ENCODE measurements at regions not wholly inside any gene's neighbourhood (a gene's known extent, or its start where the extent isn't known, plus 50 kb on each side); places are given as distances from the start of the nearest gene placed in this dataset.

- no peak for DNase-seq
Measured at GRCh38 chr1:110763149-110763548, 88.4 kb upstream of the KCNA3 start.

GRCh38 chr1:110760321-110760720 lies 85.6 kb upstream of the KCNA3 start:
- DNase-seq, result no peak

- DNase-seq, result no peak
Measured at GRCh38 chr1:110756506-110756905, 81.8 kb upstream of the KCNA3 start.

- DNase-seq, result no peak
Measured at GRCh38 chr1:110752941-110753725, 78.4 kb upstream of the KCNA3 start.

- no peak for DNase-seq
Measured at GRCh38 chr1:110750562-110750961, 75.8 kb upstream of the KCNA3 start.

- no peak for DNase-seq
Measured at GRCh38 chr1:110749960-110750359, 75.2 kb upstream of the KCNA3 start.

- peak; percentile 38 to 54 for DNase-seq
Measured at GRCh38 chr1:110746644-110747259, 72.0 kb upstream of the KCNA3 start.

- DNase-seq, result no peak
Measured at GRCh38 chr1:110743397-110743796, 68.7 kb upstream of the KCNA3 start.

- DNase-seq, result no peak
Measured at GRCh38 chr1:110736900-110737605, 62.3 kb upstream of the KCNA3 start.

GRCh38 chr1:110734133-110734680 lies 59.5 kb upstream of the KCNA3 start:
- DNase-seq, result no peak

GRCh38 chr1:110731529-110731928 lies 56.8 kb upstream of the KCNA3 start:
- no peak for DNase-seq

- DNase-seq, result no peak
Measured at GRCh38 chr1:110728388-110729001, 53.8 kb upstream of the KCNA3 start.

GRCh38 chr1:110727246-110727645 lies 52.5 kb upstream of the KCNA3 start:
- DNase-seq, result no peak

- DNase-seq, result no peak
Measured at GRCh38 chr1:110726755-110727154, 52.0 kb upstream of the KCNA3 start.
